ENCODE measurements at regions not wholly inside any gene's neighbourhood (a gene's known extent, or its start where the extent isn't known, plus 50 kb on each side); places are given as distances from the start of the nearest gene placed in this dataset.

GRCh38 chr6:164124986-164125385, 710.5 kb downstream of the QKI start:
- TF ChIP-seq, protein P1, sequence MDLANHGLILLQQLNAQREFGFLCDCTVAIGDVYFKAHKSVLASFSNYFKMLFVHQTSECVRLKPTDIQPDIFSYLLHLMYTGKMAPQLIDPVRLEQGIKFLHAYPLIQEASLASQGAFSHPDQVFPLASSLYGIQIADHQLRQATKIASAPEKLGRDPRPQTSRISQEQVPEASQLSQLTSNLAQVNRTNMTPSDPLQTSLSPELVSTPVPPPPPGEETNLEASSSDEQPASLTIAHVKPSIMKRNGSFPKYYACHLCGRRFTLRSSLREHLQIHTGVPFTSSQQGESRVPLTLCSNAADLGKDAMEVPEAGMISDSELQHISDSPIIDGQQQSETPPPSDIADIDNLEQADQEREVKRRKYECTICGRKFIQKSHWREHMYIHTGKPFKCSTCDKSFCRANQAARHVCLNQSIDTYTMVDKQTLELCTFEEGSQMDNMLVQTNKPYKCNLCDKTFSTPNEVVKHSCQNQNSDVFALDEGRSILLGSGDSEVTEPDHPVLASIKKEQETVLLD (IDR thresholded peaks at IDR 0.05): no peak
- TF ChIP-seq, protein P2, sequence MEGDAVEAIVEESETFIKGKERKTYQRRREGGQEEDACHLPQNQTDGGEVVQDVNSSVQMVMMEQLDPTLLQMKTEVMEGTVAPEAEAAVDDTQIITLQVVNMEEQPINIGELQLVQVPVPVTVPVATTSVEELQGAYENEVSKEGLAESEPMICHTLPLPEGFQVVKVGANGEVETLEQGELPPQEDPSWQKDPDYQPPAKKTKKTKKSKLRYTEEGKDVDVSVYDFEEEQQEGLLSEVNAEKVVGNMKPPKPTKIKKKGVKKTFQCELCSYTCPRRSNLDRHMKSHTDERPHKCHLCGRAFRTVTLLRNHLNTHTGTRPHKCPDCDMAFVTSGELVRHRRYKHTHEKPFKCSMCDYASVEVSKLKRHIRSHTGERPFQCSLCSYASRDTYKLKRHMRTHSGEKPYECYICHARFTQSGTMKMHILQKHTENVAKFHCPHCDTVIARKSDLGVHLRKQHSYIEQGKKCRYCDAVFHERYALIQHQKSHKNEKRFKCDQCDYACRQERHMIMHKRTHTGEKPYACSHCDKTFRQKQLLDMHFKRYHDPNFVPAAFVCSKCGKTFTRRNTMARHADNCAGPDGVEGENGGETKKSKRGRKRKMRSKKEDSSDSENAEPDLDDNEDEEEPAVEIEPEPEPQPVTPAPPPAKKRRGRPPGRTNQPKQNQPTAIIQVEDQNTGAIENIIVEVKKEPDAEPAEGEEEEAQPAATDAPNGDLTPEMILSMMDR (IDR thresholded peaks at IDR 0.05 in 2 of 3, conservative IDR thresholded peaks at IDR 0.05 in 1 of 3; ENCODE audit: insufficient read depth in 2 of 3, low read depth in 1 of 3, low read length in 3 of 3): no peak
- no peak for TF ChIP-seq CREB1 (IDR thresholded peaks at IDR 0.05)
- TF ChIP-seq CREB1 (CRISPR knock-in tag; IDR thresholded peaks at IDR 0.05): no peak
- no peak for TF ChIP-seq GABPA (tag; conservative IDR thresholded peaks at IDR 0.05; ENCODE audit: low read depth)
- TF ChIP-seq ZNF121 (CRISPR knock-in tag; conservative IDR thresholded peaks at IDR 0.05): no peak
- no peak for TF ChIP-seq SP1 (CRISPR knock-in tag; IDR thresholded peaks at IDR 0.05)
- TF ChIP-seq RERE (CRISPR knock-in tag; IDR thresholded peaks at IDR 0.05; ENCODE audit: borderline replicate concordance): no peak
- TF ChIP-seq ZFP36 (IDR thresholded peaks at IDR 0.05; ENCODE audit: low read depth, low read length, partially characterized antibody): no peak
- no peak for TF ChIP-seq TBL1XR1 (IDR thresholded peaks at IDR 0.05; ENCODE audit: low read length in 2 of 2)

Measured in K562 (cell line).